Heart right ventricle (tissue), 16 donors: ENCODE measurements at regions not wholly inside any gene's neighbourhood (a gene's known extent, or its start where the extent isn't known, plus 50 kb on each side); places are given as distances from the start of the nearest gene placed in this dataset.

ENCODE experiments used
- ATAC-seq, 8 donors: fragments of 200-7000 bp; cut with Tn5 transposase; one replicate each; pipeline ENCODE4 v1.9.1; 2020; ENCODE audit warnings: mild to moderate bottlenecking in 8 of 8, moderate library complexity in 8 of 8, moderate number of reproducible peaks in 1 of 8
- DNase-seq, 2 donors: peaks; one replicate each; pipeline ENCODE4 v3.0.0-alpha.2; 2020
- H3K27ac ChIP-seq, 10 donors: fragments of 200-600 bp; sonication (generic) in 2 of 10; one replicate each; pipeline versions ENCODE4 v1.5.0 to v1.8.0; 2020 to 2022; ENCODE audit warnings: mild to moderate bottlenecking in 3 of 10
- H3K27me3 ChIP-seq, 7 donors: fragments of 200-600 bp; one replicate each; pipeline ENCODE4 v1.8.0; 2021 to 2022; ENCODE audit warnings: mild to moderate bottlenecking in 2 of 7
- H3K36me3 ChIP-seq, 9 donors: fragments of 200-600 bp; sonication (generic) in 1 of 9; one replicate each; pipeline versions ENCODE4 v1.5.0 to v1.8.0; 2020 to 2022; ENCODE audit warnings: mild to moderate bottlenecking in 2 of 9
- H3K4me1 ChIP-seq, 9 donors: fragments of 200-600 bp; sonication (generic) in 1 of 9; one replicate each; pipeline versions ENCODE4 v1.5.0 to v1.8.0; 2020 to 2022; ENCODE audit warnings: mild to moderate bottlenecking in 4 of 9
- H3K4me3 ChIP-seq, 10 donors: fragments of 200-600 bp; sonication (generic) in 2 of 10; one replicate each; pipeline versions ENCODE4 v1.5.0 to v1.8.0; 2020 to 2022; ENCODE audit warnings: mild to moderate bottlenecking in 7 of 10, moderate library complexity in 2 of 10
- H3K9me3 ChIP-seq, 11 donors: fragments of 200-600 bp in 10 of 11; sonication (generic) in 2 of 11; one replicate each; pipeline versions ENCODE4 v1.5.0 to v1.8.0; 2013 to 2022; ENCODE audit warnings: mild to moderate bottlenecking in 2 of 11, control low read depth in 1 of 11, moderate library complexity in 1 of 11
- WGBS, 2 donors: extraction: QIAGEN DNeasy Blood & Tissue Kit; methylation state at CpG; one replicate each; pipeline ENCODE4 v1.1.7; 2013; ENCODE audit warnings: inconsistent platforms in 1 of 2; 5-methylcytosine and 5-hydroxymethylcytosine counted together
- intact Hi-C, 10 donors: fragments of 100-400 bp; cut with DNase I; formaldehyde crosslinking; loops; one replicate each; pipeline versions ENCODE4 v1.11.1 to v1.14.2; 2022
- TF ChIP-seq, protein P1 (sequence below), 9 donors: fragments of 200-600 bp; sonication (generic) in 2 of 9; IDR thresholded peaks; one replicate each; pipeline versions ENCODE4 v1.5.0 to v1.8.0; 2021 to 2022; ENCODE audit warnings: antibody characterized with exemption in 9 of 9, mild to moderate bottlenecking in 5 of 9, moderate library complexity in 1 of 9
- donor health status: Arrhythmogenic right ventricular cardiomyopathy.
- donor health status: ischemic (EF 13 %, LVEDD 7.1; RV severe dilation, severe dysfunction).
- donor health status: healthy with polysubstance abuse.
- donor health status: DM: no; HTN: yes; CAD: no.
- donor health status: DM: no; HTN: no; CAD: no.
- donor health status: ischemic (EF 25% LVEDD 6.9; RV normal size, moderate dysfunction).
- donor health status: ischemic (EF 25% LVEDD 5.7; RV mildly dilated, moderate dysfunction).
- donor health status: healthy.
- donor health status: DM: yes; HTN: yes; CAD: no.
- donor health status: Ischemic cardiomyopathy.
- donor health status: ischemic (EF 35%, LVEDD 5.7; RV mildly dilated, moderate dysfunction).
- donor health status: nonischemic (EF 11% LVEDD 7.7; RV severe dilation, severe dysfunction).
- donor health status: DM: yes; HTN: yes; CAD: no.
- donor health status: PGD.
- donor health status: ischemic (EF 29% LVEDD 5.4; RV normal size, mild dysfunction).
- donor health status: nonischemic (EF 23%, LVEDD 6.1; RV moderate dilation, normal function).

DNA sequence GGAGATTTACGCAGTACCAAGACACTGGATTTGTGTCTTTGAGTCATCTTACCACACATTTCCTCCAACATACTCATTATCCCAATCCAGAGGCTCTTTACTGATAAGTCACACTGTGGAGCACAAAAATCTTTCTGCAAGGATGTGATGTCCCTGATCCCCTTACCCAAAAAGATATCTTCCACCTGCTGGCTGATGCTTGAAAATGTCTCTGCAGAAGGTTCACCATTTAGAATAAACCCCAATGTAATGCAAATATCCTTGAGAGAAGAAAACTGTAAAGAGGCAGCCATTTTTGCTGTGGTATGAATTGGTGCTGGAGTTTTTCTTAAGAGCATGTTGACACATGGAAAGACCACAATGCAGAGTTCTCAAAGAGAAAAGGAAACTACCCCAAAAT lies 65.7 kb upstream of the RORB start:
- ATAC-seq (no peak), DNase-seq (no peak)
- intact Hi-C loops, result no loop called here
- TF ChIP-seq, protein P1, sequence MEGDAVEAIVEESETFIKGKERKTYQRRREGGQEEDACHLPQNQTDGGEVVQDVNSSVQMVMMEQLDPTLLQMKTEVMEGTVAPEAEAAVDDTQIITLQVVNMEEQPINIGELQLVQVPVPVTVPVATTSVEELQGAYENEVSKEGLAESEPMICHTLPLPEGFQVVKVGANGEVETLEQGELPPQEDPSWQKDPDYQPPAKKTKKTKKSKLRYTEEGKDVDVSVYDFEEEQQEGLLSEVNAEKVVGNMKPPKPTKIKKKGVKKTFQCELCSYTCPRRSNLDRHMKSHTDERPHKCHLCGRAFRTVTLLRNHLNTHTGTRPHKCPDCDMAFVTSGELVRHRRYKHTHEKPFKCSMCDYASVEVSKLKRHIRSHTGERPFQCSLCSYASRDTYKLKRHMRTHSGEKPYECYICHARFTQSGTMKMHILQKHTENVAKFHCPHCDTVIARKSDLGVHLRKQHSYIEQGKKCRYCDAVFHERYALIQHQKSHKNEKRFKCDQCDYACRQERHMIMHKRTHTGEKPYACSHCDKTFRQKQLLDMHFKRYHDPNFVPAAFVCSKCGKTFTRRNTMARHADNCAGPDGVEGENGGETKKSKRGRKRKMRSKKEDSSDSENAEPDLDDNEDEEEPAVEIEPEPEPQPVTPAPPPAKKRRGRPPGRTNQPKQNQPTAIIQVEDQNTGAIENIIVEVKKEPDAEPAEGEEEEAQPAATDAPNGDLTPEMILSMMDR (IDR thresholded peaks at IDR 0.05), result no peak
- Histone ChIP-seq H3K9me3 (no peaks in the 10 kb centered on the region), H3K27me3 (no peaks in the 10 kb centered on the region), H3K36me3 (no peaks in the 10 kb centered on the region), H3K27ac (no peak overlapping the region), H3K4me3 (no peak overlapping the region), H3K4me1 (no peaks in the 10 kb centered on the region)
- WGBS, 2 donors, result 64 to 80% methylated on average over 1 of the region's 1 CpG

DNA sequence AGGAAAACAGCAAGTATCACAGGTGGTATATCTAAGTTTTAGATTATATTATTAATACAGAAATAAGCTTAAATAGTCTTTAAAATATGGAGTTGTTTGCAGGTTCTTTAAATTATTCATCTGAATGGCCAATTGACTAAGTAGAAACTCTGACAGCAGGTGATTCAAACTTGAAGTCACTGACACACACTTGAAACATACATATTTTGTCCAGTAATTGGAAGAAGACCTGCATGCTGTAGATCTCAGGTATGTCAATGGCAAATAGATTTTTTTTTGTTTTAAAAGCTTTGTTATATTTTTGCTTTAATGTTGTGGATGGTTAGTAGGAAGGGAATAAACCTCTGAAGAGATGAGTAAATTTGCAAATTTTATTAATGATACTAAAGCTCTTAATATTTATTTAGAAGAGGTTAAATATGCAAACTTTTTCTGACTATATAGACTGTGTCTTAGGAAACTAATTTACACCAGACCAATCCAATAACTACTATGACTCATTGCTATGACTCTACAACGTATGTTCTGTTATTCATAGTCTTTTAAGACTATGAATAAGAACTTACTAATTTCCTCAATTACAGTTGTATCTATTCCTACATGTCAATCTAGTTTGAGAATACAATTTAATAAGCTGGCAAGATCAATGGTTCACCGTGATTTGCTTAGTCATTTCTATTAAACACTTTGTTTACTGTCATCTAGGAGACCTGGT lies 53.9 kb upstream of the RORB start:
- TF ChIP-seq, protein P1 (IDR thresholded peaks at IDR 0.05), result no peak
- no peak for DNase-seq
- intact Hi-C loops, result no loop called here

DNA sequence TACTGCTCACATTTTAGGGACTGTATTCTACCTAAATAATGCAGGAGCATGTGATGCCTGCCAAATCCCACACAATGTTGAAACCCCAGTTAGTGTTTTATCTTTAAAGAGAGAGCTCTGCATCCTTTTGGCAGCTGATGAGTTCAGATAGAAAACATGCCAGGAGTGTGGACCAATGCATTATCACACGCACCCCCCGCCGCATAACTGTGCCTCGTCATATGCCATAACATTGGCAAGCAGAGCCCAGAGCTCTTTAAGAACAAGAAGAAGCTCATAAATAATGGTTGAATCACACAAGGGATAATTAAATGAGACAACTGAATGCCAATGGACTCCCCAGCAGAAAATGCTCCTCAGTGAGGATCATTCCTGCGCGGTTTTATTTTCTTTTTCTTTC lies 52.8 kb upstream of the RORB start:
- 47 to 58% methylated on average over 6 of the region's 6 CpGs for WGBS, 2 donors

More for the DNA sequence above, 53.9 kb upstream of the RORB start:
- Histone ChIP-seq H3K27me3 (no peaks in the 10 kb centered on the region), H3K9me3 (peaks cover 0 to 5% (median 0%) of the 10 kb centered on the region in 11 donors), H3K27ac (no peak overlapping the region), H3K4me1 (peaks cover 0 to 10% (median 0%) of the 10 kb centered on the region in 9 donors), H3K4me3 (no peak overlapping the region), H3K36me3 (no peaks in the 10 kb centered on the region)
- ATAC-seq, result no peak
- 66 to 75% methylated on average over 2 of the region's 2 CpGs for WGBS, 2 donors

More for the DNA sequence above, 52.8 kb upstream of the RORB start:
- H3K27me3 ChIP-seq, result no peaks in the 10 kb centered on the region
- intact Hi-C loops, result no loop called here
- no peaks in the 10 kb centered on the region for H3K36me3 ChIP-seq
- H3K9me3 ChIP-seq, result peaks cover 0 to 5% (median 0%) of the 10 kb centered on the region in 11 donors
- TF ChIP-seq, protein P1 (IDR thresholded peaks at IDR 0.05), result no peak
- H3K4me3 ChIP-seq, result no peak overlapping the region
- H3K4me1 ChIP-seq, result peaks cover 0 to 10% (median 0%) of the 10 kb centered on the region in 9 donors
- DNase-seq (peak in 1 of 2 donors; percentile 11), ATAC-seq (peak in 4 of 8 donors; percentile 34 to 72 (median 58))
- H3K27ac ChIP-seq, result no peak overlapping the region
